ENCODE measurements at regions not wholly inside any gene's neighbourhood (a gene's known extent, or its start where the extent isn't known, plus 50 kb on each side); places are given as distances from the start of the nearest gene placed in this dataset.

- no peak for DNase-seq
These were observed 486.6 kb upstream of the HS6ST1 start for GRCh38 chr2:128805237-128805636.

GRCh38 chr2:128805918-128806317 lies 487.2 kb upstream of the HS6ST1 start:
- no peak for DNase-seq

GRCh38 chr2:128807317-128807716 lies 488.6 kb upstream of the HS6ST1 start:
- DNase-seq, result no peak

DNA sequence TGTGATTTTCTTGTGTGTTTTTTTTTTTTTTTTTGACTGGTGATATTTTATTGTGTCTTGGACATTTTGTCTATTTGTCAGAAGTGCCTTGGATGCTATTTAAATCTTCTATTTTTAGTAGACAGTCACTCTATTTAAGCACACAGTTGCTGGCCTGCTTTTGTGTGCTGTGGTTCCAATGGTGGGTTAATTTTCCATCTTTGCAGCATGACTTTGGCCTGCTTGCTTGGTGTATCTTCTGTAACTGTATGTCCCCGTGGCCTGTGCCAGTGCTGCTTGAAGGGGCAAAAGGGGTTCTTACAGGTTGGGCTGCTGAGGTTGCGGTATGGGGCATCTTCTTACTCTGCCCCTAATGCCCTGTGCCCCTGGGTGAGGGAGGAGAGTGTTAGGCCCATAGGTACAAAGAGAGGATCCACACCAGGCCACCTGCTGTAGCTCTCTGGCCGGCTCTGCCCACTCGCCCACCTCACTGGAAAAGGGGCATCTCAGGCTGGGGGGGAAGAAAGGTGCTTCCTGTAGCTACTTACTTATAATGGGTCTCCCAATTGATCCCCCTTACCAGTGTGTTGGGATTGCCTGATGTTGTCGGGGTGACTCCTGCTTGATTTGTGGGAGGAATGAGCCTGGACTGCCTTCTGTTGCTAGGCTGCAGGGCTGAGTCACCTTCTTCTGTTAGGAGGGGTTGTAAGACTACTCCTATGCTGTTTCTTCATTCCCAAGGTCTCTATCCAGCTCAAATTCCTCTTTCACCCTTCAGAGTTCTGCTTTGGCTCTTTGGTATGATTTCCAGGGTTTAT lies 490.0 kb upstream of the HS6ST1 start:
- no peak for DNase-seq

GRCh38 chr2:128809259-128809636 lies 490.6 kb upstream of the HS6ST1 start:
- DNase-seq, result no peak

- DNase-seq, result no peak
These were observed 491.2 kb upstream of the HS6ST1 start for GRCh38 chr2:128809880-128810279.

GRCh38 chr2:128812183-128812940 lies 493.7 kb upstream of the HS6ST1 start:
- no peak for DNase-seq

DNA sequence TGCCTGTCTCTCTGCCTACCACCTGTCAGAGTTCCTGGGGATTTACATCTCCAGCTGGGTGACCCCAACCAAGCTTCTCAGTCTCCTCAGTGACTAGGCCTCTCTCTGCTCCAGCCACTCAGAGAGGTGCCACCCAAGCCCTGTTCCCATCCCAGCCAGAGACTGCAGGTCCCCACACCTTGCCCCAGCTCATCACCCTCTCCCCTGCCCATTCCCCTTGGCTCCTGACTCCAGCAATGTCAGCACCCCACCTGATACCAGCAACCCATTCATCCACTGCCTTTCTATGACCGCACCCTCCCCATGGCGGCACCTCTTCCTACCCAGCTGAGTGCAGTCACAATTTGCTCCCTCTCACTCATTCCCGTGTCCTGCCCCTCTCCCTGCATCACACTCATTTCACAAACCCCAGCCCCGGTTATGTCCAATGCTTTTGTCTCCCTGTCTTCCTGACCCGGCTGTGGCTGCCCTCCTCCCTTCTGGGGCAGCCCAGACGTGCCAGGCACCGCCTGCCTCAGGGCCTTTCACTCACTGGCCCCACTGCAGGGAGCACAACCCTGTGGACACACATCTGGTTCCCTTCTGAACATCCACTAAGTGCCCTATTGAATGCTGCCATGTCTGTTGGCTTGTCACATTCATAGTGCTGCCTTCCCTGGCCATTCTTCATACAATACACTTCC lies 494.8 kb upstream of the HS6ST1 start:
- no peak for DNase-seq

DNA sequence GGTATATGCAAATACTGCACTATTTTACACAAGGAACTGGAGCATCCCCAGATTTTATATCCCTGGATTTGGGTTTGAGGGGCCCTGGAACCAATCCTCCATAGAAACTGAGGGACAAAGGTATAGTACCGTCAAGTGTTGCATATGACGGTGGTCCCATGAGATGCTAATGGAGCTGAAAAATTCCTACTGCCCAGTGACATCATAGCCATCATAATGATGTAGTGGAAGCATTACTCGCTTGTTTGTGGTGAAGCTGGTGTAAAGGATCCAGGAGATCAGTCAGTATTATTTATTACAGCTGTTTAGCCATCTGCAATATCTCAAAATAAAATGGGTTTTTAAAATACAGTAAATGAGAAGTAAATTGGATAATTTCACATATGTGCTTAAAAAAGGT lies 496.6 kb upstream of the HS6ST1 start:
- DNase-seq, result no peak

GRCh38 chr2:128817171-128817570 lies 498.5 kb upstream of the HS6ST1 start:
- no peak for DNase-seq

DNA sequence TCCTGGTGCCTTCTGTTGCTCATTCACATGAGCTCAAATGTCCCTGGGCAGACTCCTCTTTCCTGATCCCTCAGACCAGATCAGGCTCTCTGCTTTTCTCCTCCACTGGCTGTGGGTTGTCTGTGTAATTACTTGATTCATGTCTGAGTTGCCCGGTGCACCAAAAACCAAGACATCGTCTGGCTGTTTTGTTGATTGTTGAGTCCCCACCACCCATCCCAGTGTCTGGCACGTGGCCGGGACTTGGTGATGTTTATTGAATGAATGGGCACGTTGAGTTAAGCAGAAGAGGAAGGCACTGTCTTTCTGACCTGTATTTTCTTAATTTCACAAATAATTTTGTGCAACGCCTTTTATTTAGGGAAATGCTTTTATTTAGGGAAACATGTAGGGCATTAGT lies 499.1 kb upstream of the HS6ST1 start:
- DNase-seq, result no peak

DNA sequence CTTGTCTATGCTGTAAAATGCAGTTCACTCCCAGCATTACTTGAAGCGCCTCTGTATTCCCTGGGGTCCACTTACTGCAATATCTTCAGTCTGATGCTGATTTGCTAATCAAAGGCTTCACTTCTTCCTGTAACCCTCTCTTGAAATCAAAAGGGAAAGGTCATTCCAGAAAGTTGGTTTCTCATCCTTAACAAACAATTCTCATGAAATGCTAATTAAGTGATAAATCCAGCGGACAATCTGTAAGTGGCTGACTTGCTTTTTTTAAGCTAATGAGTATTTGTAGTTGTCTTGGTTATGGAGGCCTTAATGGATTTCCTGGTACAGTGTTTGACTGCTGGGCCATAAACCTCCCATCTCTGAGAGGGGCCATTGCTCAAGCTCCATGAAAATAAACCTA lies 499.6 kb upstream of the HS6ST1 start:
- no peak for DNase-seq

DNA sequence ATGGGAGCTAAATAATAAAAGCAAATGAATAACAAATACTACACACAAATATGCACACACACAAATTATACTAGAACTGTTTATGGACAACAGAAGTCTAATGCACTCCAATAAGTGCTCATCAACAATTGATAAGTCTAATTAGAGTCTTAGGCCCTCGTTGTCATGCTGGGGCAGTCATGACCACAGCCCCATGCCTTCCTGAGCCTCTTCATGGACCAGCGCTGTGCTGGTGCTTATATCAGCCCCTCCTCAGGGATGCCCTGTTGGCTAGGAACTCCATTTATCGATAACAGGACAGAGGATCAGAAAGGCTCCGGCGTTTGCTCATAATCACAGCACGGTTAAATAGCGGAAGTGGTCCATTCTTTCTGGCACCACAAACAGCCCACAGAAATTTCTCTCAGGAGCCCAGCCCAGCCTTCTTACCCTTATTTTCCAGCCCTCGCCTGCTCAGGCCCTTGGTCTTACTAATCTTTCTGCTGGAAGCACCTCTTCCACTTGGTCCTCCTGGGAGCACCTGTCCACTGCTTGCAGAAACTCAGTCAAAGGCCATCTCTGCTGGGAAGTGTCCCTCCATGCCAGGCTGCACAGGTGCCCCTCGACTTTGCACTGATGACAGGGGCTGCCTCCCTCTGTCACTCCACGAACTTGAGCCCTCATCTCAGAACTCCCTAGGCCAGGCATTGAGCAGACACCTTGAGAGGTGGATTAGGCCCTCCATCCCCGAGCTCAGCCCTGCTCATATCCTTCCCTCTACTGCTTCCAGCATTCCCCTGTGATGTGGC lies 500.2 kb upstream of the HS6ST1 start:
- no peak for DNase-seq

DNA sequence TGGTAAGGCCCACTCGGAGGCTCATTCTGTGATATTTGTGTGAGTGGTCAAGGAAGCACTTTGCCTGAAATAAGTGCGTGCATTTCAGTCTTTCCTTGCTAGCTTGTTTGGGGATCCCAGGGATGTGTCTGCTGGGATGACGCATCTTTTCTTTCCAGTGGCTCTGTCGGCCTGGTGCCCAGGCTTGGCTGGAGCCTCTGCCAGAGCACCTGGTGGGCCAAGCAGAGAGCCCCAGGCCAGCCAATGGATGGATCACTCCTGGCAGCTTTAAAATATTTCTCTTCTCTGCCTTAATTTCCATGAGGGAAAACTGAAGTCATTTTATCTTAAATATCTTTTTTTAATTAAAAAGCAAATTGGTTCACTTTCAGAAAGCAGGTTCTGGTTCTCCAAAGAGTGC lies 501.8 kb upstream of the HS6ST1 start:
- DNase-seq, result peak; percentile 64

DNA sequence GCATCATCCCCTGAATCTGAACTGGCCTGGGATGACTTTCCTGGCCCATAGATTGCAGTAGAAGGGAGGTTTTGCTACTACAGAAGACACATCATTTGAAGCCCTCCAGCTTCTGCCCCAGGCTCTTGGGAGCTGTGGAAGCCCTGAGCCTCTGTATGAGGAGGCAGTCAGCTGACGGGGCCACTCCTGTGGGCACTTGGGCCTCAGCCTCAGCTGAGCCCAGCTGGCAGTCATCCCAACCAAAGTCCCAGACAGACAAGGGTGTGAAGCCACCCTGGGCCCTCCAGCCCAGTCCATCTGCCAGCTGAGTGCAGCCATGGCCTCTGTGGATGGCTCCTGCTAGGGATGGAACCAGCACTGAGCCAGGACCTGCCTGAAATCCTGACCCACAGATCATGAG lies 502.3 kb upstream of the HS6ST1 start:
- DNase-seq, result no peak

DNA sequence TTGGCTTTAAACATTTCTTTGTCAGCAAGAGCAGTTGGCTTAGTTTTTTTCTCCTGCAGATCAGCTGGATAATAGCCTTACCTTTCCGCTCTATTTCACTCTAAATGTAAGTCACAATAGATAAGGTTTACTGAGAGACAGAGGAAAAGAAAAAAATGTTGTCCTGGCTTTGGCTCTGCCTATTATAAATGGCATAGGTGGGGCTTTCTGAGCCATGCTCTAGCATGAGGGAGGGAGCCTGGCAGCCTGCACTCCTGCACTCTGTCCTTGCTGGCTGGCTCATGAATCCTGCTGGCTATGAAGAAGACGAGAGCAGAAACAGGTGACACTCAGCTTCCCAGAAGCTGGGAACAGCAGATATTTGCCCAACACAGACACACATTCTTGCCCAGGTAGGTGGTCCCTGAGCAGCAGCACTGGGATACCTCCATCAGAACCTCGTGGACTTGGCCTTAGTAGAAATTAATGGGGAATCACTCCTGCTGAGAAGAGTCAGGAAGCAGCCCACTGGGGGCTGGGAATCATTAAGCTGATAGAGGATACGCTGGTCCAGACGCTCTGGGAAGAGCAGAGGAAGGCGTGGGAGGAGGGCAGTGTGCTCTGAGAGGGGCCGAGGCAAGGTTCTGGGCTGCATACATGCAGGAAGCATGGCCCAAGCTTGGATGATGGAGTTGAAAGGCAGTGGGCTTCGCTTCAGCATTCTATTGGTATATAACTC lies 514.4 kb upstream of the HS6ST1 start:
- no peak for DNase-seq

- no peak for DNase-seq
These were observed 515.0 kb upstream of the HS6ST1 start for GRCh38 chr2:128833664-128834027.

DNA sequence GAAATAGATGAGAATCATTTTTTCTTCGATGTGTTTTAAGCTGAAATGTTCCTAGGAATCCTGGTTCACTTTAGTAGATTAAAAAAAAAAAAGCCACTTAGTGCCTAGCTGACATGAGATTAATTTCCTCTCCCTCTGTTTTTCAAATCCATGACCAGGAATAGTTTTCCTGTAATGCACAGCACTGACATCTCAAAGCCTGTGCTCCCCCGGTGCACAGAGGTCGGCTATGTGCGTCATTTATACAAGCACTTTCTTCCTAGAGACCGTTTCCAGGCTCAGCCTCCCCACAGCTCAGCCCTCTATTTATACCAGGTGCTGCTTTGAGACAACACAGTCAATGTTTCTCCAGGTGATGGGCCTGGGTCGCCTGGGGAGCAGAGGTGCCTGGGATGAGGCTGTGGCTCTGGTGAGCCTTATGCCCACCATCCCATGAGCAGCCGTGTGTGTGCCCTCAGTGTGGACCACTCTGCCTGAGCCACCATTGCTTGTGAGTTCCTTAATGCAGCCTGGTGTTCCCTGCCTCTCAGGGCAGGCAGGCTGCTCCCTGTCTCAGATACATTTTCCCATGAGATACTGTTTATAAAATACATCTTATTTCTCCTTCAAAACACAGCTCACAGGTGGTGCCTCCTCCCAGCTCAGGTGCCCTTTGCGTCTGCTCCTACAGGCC lies 515.7 kb upstream of the HS6ST1 start:
- no peak for DNase-seq

DNA sequence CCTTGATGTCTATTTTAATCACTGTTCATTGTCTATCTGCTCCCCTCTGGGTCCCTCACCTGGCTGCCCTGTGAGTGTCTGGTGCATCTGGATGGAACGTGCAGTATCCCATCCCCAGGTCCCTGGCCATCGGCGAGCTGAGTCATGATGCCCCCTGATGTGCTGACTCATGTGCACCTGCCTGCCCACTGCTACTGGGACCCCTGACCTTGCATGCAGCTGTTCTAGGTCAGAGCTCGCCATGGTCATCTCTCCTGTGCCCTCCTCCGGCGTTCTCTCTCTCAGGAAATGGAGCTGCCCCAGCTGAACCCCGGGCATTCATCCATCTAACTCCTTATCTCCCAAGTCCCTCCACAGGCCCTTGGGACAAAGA lies 516.2 kb upstream of the HS6ST1 start:
- DNase-seq, result no peak

GRCh38 chr2:128835342-128835855 lies 516.7 kb upstream of the HS6ST1 start:
- no peak for DNase-seq

- no peak for DNase-seq
These were observed 517.3 kb upstream of the HS6ST1 start for GRCh38 chr2:128835974-128836373.
